ENCODE measurements at regions not wholly inside any gene's neighbourhood (a gene's known extent, or its start where the extent isn't known, plus 50 kb on each side); places are given as distances from the start of the nearest gene placed in this dataset.

GRCh38 chr2:192854706-192855105, 660.0 kb upstream of the TMEFF2 start:
- H3K4me1 ChIP-seq (replicated peaks) = no peaks in the 10 kb centered on the region
- H3K27me3 ChIP-seq (replicated peaks) = no peaks in the 10 kb centered on the region
- H3K9me3 ChIP-seq (replicated peaks) = no peaks in the 10 kb centered on the region
- H3K4me3 ChIP-seq = no peak overlapping the region
- no peak overlapping the region for H3K27ac ChIP-seq
- DNase-seq (ENCODE audit: low read depth in 1 of 2, low spot score in 2 of 2) = no peak
- H3K36me3 ChIP-seq = no peaks in the 10 kb centered on the region

- no peaks in the 10 kb centered on the region for H3K36me3 ChIP-seq
- H3K4me3 ChIP-seq = no peak overlapping the region
- H3K27ac ChIP-seq = no peak overlapping the region
- no peaks in the 10 kb centered on the region for H3K4me1 ChIP-seq (replicated peaks)
- H3K27me3 ChIP-seq (replicated peaks) = no peaks in the 10 kb centered on the region
- DNase-seq (ENCODE audit: low read depth in 1 of 2, low spot score in 2 of 2) = no peak
- H3K9me3 ChIP-seq (replicated peaks) = no peaks in the 10 kb centered on the region
Measured at GRCh38 chr2:192854031-192854430, 659.3 kb upstream of the TMEFF2 start.

- H3K27ac ChIP-seq = no peak overlapping the region
- H3K27me3 ChIP-seq (replicated peaks) = no peaks in the 10 kb centered on the region
- no peaks in the 10 kb centered on the region for H3K36me3 ChIP-seq
- no peak for DNase-seq (ENCODE audit: low read depth in 1 of 2, low spot score in 2 of 2)
- no peak overlapping the region for H3K4me3 ChIP-seq
- no peaks in the 10 kb centered on the region for H3K9me3 ChIP-seq (replicated peaks)
- no peaks in the 10 kb centered on the region for H3K4me1 ChIP-seq (replicated peaks)
Measured at GRCh38 chr2:192828947-192829346, 634.2 kb upstream of the TMEFF2 start.

- Histone ChIP-seq H3K9me3 (replicated peaks) (no peaks in the 10 kb centered on the region), H3K27ac (no peak overlapping the region), H3K27me3 (replicated peaks) (no peaks in the 10 kb centered on the region), H3K4me3 (no peak overlapping the region), H3K36me3 (no peaks in the 10 kb centered on the region), H3K4me1 (replicated peaks) (no peaks in the 10 kb centered on the region)
- DNase-seq (ENCODE audit: low read depth in 1 of 2, low spot score in 2 of 2) = no peak
Measured at GRCh38 chr2:192828175-192828574, 633.4 kb upstream of the TMEFF2 start.

- H3K4me3 ChIP-seq = no peak overlapping the region
- no peaks in the 10 kb centered on the region for H3K9me3 ChIP-seq (replicated peaks)
- H3K4me1 ChIP-seq (replicated peaks) = no peaks in the 10 kb centered on the region
- DNase-seq (ENCODE audit: low read depth in 1 of 2, low spot score in 2 of 2) = no peak
- H3K27me3 ChIP-seq (replicated peaks) = no peaks in the 10 kb centered on the region
- H3K36me3 ChIP-seq = no peaks in the 10 kb centered on the region
- H3K27ac ChIP-seq = no peak overlapping the region
Measured at GRCh38 chr2:192827735-192828134, 633.0 kb upstream of the TMEFF2 start.

GRCh38 chr2:192814376-192814775, 619.6 kb upstream of the TMEFF2 start:
- DNase-seq (ENCODE audit: low read depth in 1 of 2, low spot score in 2 of 2) = no peak
- Histone ChIP-seq H3K36me3 (no peaks in the 10 kb centered on the region), H3K4me3 (no peak overlapping the region), H3K27ac (no peak overlapping the region), H3K4me1 (replicated peaks) (no peaks in the 10 kb centered on the region), H3K9me3 (replicated peaks) (no peaks in the 10 kb centered on the region), H3K27me3 (replicated peaks) (no peaks in the 10 kb centered on the region)

GRCh38 chr2:192813341-192813740, 618.6 kb upstream of the TMEFF2 start:
- no peaks in the 10 kb centered on the region for H3K4me1 ChIP-seq (replicated peaks)
- no peak overlapping the region for H3K27ac ChIP-seq
- H3K9me3 ChIP-seq (replicated peaks) = no peaks in the 10 kb centered on the region
- H3K36me3 ChIP-seq = no peaks in the 10 kb centered on the region
- H3K27me3 ChIP-seq (replicated peaks) = no peaks in the 10 kb centered on the region
- DNase-seq (ENCODE audit: low read depth in 1 of 2, low spot score in 2 of 2) = no peak
- no peak overlapping the region for H3K4me3 ChIP-seq

GRCh38 chr2:192809173-192809572, 614.4 kb upstream of the TMEFF2 start:
- Histone ChIP-seq H3K27me3 (replicated peaks) (no peaks in the 10 kb centered on the region), H3K4me3 (no peak overlapping the region), H3K9me3 (replicated peaks) (no peaks in the 10 kb centered on the region), H3K27ac (no peak overlapping the region), H3K4me1 (replicated peaks) (no peaks in the 10 kb centered on the region), H3K36me3 (no peaks in the 10 kb centered on the region)
- no peak for DNase-seq (ENCODE audit: low read depth in 1 of 2, low spot score in 2 of 2)

- no peaks in the 10 kb centered on the region for H3K4me1 ChIP-seq (replicated peaks)
- H3K9me3 ChIP-seq (replicated peaks) = no peaks in the 10 kb centered on the region
- DNase-seq (ENCODE audit: low read depth in 1 of 2, low spot score in 2 of 2) = no peak
- H3K4me3 ChIP-seq = no peak overlapping the region
- no peaks in the 10 kb centered on the region for H3K27me3 ChIP-seq (replicated peaks)
- no peak overlapping the region for H3K27ac ChIP-seq
- H3K36me3 ChIP-seq = no peaks in the 10 kb centered on the region
Measured at GRCh38 chr2:192783643-192784042, 588.9 kb upstream of the TMEFF2 start.

- Histone ChIP-seq H3K27ac (no peak overlapping the region), H3K36me3 (no peaks in the 10 kb centered on the region), H3K4me1 (replicated peaks) (no peaks in the 10 kb centered on the region), H3K9me3 (replicated peaks) (no peaks in the 10 kb centered on the region), H3K4me3 (no peak overlapping the region), H3K27me3 (replicated peaks) (no peaks in the 10 kb centered on the region)
- no peak for DNase-seq (ENCODE audit: low read depth in 1 of 2, low spot score in 2 of 2)
Measured at GRCh38 chr2:192775459-192776262, 580.9 kb upstream of the TMEFF2 start.

GRCh38 chr2:192775011-192775410, 580.3 kb upstream of the TMEFF2 start:
- Histone ChIP-seq H3K4me1 (replicated peaks) (no peaks in the 10 kb centered on the region), H3K4me3 (no peak overlapping the region), H3K9me3 (replicated peaks) (no peaks in the 10 kb centered on the region), H3K27me3 (replicated peaks) (no peaks in the 10 kb centered on the region), H3K27ac (no peak overlapping the region), H3K36me3 (no peaks in the 10 kb centered on the region)
- DNase-seq (ENCODE audit: low read depth in 1 of 2, low spot score in 2 of 2) = no peak

- H3K4me3 ChIP-seq = no peak overlapping the region
Measured at GRCh38 chr2:192773044-192773443, 578.3 kb upstream of the TMEFF2 start.

GRCh38 chr2:192749611-192750200, 555.0 kb upstream of the TMEFF2 start:
- no peak for DNase-seq (ENCODE audit: low read depth in 1 of 2, low spot score in 2 of 2)
- Histone ChIP-seq H3K27ac (no peak overlapping the region), H3K9me3 (replicated peaks) (no peaks in the 10 kb centered on the region), H3K4me3 (no peak overlapping the region), H3K4me1 (replicated peaks) (no peaks in the 10 kb centered on the region), H3K36me3 (no peaks in the 10 kb centered on the region), H3K27me3 (replicated peaks) (no peaks in the 10 kb centered on the region)

More at GRCh38 chr2:192773044-192773443, 578.3 kb upstream of the TMEFF2 start:
- Histone ChIP-seq H3K9me3 (replicated peaks) (no peaks in the 10 kb centered on the region), H3K27me3 (replicated peaks) (no peaks in the 10 kb centered on the region), H3K27ac (no peak overlapping the region), H3K36me3 (no peaks in the 10 kb centered on the region), H3K4me1 (replicated peaks) (no peaks in the 10 kb centered on the region)
- DNase-seq (ENCODE audit: low read depth in 1 of 2, low spot score in 2 of 2) = no peak

- no peaks in the 10 kb centered on the region for H3K9me3 ChIP-seq (replicated peaks)
- H3K4me3 ChIP-seq = no peak overlapping the region
- H3K27ac ChIP-seq = no peak overlapping the region
- no peaks in the 10 kb centered on the region; the same call in 1 of the 2 replicates for H3K27me3 ChIP-seq (replicated peaks)
- DNase-seq (ENCODE audit: low read depth in 1 of 2, low spot score in 2 of 2) = no peak
- no peaks in the 10 kb centered on the region for H3K4me1 ChIP-seq (replicated peaks)
- H3K36me3 ChIP-seq = no peaks in the 10 kb centered on the region
Measured at GRCh38 chr2:192741889-192742288, 547.2 kb upstream of the TMEFF2 start.

All from SJSA1 (cell line).